NCI-H2081 treated with DMSO at 0.1 percent for 48 hours (cell line): ENCODE measurements at regions not wholly inside any gene's neighbourhood (a gene's known extent, or its start where the extent isn't known, plus 50 kb on each side); places are given as distances from the start of the nearest gene placed in this dataset.
A peak's percentile ranks its signal among the peaks of the same experiment; 100 is the strongest.
"Not testable (repeated sequence)": the region's sequence is repeated elsewhere in the genome, so short reads cannot be mapped to it uniquely, and the experiment has no call there.

Experiments used
- DNase-seq: peaks from one replicate; lab custom pipeline; 2025; lab: John Stamatoyannopoulos, UW

DNA sequence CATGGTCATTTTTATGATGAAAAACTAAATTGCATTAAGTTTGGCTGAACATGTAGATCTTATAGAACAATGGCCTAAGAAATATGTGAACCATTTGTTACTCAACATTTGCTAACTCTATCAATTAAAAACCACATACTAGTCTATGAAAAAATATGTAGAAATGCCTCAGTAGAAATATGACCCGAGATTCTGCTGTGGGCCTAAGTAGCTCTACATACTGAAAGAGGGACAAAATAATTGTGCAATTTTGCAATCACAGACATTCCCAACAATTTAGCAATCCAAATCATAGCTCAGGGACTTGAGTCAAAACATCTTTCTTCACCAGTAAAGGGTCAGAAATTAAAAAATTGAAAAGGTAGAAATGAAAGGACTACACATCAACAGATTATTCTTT is 619.0 kb downstream of the FRK start:
- no peak for DNase-seq

GRCh38 chr6:115415378-115415777 is 645.3 kb downstream of the FRK start:
- DNase-seq: no peak

GRCh38 chr6:115414916-115415315 is 645.8 kb downstream of the FRK start:
- not testable (repeated sequence) for DNase-seq

DNA sequence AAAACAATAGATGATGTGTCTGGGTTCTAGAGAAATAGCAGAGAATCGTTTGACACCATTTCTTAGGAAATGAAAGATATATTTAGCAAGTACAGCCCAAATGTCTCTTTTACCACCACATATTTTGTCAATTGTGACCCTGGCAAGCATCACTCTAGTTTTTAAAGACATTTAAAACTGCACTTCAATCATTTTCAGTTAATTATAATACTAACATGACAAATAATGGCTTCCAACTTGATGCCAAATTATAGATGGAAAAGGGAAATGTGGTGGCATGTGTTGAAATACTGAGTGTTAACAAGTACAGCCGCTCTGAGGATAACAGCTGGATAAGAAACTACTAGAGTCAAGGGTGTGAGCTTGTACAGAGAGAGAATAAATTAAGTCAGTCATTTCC is 648.9 kb downstream of the FRK start:
- DNase-seq: no peak

DNA sequence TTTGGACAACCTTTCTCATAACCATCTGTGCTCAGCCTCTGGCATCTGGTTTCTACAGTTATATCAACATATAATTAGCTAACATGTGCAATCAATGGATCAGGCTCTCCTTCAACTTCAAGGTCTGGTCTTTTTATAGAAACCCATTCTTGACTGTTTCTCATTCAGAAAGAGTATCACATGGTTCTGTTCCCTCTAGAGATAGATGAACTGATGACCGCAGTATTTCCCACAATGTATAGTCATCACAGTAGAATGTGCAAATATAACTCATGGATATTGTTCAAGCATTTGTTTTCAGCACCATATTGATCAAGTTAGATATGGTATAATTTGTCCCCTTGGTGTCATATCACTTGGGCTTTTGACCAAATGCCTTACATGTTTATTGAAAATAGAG is 656.2 kb downstream of the FRK start:
- no peak for DNase-seq

GRCh38 chr6:115398607-115399006 is 662.1 kb downstream of the FRK start:
- no peak for DNase-seq

- no peak for DNase-seq
These were observed 664.4 kb downstream of the FRK start for GRCh38 chr6:115396112-115396906.

DNA sequence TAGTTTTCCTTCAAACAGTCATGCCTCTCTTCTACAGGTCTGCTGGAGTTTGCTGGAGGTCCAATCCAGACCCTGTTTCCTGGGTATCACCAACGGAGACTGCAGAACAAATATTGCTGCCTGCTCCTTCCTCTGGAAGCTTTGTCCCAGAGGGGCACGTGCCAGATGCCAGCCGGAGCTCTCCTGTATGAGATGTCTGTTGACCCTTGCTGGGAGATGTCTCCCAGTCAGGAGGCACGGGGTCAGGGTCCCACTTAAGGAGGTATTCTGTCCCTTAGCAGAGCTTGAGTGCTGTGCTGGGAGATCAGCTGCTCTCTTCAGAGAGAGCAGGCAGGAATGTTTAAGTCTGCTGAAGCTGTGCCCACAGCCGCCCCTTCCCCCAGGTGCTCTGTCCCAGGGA is 666.9 kb downstream of the FRK start:
- DNase-seq: no peak

GRCh38 chr6:115370202-115370601 is 690.5 kb downstream of the FRK start:
- DNase-seq: no peak

GRCh38 chr6:115365783-115366182 is 694.9 kb downstream of the FRK start:
- no peak for DNase-seq

DNA sequence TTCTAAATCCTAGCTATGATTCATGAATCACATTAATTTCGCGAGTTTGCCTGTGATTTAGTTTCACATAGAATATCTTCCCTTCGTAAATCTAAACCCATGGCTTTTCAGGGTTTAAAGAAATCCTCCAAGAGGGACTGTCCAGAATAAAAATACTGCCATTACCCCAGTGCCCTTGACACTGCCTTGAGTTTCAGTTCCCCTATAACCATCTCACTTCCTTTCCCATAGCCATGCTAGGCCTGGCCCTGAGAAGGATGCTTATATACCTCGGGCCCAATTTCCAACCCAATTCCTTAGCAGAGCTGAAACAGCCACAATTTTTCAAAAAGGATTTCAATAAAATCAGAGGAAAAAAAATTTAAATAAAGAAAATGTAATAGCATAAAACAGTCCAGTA is 697.3 kb downstream of the FRK start:
- no peak for DNase-seq

DNA sequence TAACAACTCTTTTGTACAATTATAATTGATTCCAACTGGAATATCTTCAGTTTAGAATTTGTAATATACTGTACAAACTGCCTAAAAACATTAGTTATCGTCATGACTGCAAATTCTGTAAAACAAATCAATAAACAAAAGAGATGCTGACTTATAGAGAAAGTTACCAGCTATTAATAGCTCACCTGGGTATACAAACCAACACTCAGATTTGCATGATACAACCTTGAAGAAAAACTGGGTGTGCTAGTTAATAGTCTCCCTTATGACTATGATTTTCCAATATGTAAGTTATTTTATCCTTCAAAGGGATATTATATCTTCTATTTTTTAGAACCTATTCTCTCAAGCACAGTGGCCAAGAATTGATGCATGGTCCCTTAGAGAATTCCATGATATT is 698.5 kb downstream of the FRK start:
- no peak for DNase-seq

DNA sequence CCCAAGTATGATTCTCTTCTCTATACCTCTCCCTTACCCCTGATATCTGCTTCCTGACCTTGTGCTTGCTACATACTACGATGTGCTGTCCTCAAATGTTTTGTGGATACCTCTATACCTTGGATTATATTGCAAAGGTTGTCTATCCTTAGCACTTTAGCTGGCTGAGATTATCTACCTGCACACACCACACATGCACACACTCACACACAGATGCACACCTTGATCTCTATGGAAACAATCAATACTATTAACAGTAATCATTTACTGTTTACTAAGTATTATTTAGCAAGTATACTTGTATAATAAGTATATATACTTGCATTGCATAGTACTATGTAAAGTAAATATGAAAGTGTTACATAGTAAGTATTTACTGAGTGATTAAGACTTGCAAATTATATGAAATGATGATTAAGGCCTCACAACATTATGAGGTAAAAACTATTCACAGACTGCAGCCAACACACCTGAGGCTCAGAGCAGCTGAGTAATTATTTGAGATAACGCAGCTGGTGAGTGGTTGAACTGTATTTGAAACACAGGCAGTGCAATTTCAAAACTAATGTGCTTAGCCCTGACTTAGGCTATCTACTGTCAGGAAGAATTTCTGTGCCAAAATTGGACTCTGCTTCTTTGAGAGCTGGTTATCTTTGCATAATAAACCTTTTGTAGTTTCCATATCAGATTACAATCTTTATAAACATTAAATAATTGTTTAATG is 699.9 kb downstream of the FRK start:
- DNase-seq: peak; percentile 39

GRCh38 chr6:115358616-115359015 is 702.1 kb downstream of the FRK start:
- DNase-seq: no peak

- DNase-seq: no peak
These were observed 704.3 kb downstream of the FRK start for GRCh38 chr6:115356371-115356770.

- no peak for DNase-seq
These were observed 737.7 kb downstream of the FRK start for GRCh38 chr6:115323001-115323400.

DNA sequence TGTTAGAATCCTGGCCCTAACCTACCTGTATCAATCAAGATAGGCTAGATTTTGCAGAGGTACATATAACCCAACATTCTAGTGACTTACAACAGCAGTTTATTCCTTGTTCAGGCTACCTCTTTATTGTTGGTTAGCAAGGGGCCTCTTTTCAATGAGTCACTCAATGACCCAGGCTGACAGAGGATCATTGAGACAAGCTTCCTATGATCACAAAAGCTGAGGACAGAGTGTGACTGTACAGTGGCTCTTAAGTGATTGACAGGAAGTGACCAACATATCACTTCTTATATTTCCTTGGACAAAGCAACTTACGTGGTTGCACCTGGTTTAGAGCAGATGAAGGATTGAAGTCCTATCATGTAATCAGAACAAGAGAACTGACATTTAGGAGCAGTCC is 740.9 kb downstream of the FRK start:
- DNase-seq: no peak

DNA sequence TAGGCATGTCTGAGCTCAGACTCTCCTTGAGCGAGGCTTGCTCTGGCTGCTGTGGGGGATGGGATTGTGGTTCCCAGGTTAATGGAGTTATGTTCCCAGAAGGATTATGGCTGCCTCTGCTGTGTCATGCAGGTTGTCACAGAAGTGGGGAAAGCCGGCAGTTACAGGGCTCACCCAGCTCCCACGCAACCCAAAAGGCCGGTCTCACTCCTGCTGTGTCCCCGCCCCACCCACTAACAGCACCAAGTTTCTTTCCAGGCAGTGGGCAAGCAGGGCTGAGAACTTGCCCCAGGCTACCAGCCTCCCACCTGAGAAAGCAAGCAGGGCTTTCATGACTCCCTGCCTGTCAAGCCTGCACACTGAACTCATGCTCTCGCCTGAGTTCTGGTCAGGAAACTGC is 750.5 kb downstream of the FRK start:
- no peak for DNase-seq

GRCh38 chr6:115302731-115303130 is 758.0 kb downstream of the FRK start:
- no peak for DNase-seq

DNA sequence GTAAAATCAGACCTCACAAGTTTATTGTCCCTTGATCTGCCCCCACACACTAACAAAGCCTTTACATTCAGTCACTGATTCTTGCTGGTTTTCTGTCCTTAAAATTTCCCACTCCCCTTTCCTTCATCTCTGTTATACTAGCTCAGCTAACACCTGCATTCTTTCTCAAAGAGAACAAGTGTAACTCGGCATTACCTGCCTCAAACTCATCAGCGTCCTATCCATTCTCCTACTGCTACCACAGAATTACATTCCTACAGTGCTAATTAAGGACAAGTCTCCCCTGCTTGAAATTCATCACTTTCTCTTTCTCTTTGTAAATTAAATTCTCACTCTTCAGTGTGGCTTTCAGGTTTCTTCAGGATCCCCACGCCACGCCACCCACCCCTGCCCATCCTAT is 773.2 kb downstream of the FRK start:
- no peak for DNase-seq

GRCh38 chr6:115276881-115277565 is 783.7 kb downstream of the FRK start:
- DNase-seq: no peak

GRCh38 chr6:115272311-115272710 is 788.4 kb downstream of the FRK start:
- no peak for DNase-seq

GRCh38 chr6:115271434-115271833 is 789.3 kb downstream of the FRK start:
- DNase-seq: no peak
